MM.1S (cell line): ENCODE measurements at regions not wholly inside any gene's neighbourhood (a gene's known extent, or its start where the extent isn't known, plus 50 kb on each side); places are given as distances from the start of the nearest gene placed in this dataset.

Source experiments
- CTCF ChIP-seq: fragments of 300-600 bp; sonication (generic); IDR thresholded peaks from 2 replicates; pipeline ENCODE4 v1.5.1; 2016; ENCODE audit warnings: antibody characterized with exemption, low read length, mixed read lengths
- EZH2 ChIP-seq: fragments of 300-600 bp; sonication (generic); optimal IDR thresholded peaks from 2 replicates; pipeline ENCODE3; 2017; ENCODE audit warnings: low read depth, mild to moderate bottlenecking, antibody characterized with exemption, low read length, mixed read lengths
- EZH2phosphoT487 ChIP-seq: fragments of 300-600 bp; sonication (generic); IDR thresholded peaks from 2 replicates; pipeline ENCODE4 v1.6.1; 2018; ENCODE audit warnings: antibody characterized with exemption, low read length

- TF ChIP-seq CTCF (no peak), EZH2phosphoT487 (no peak), EZH2 (no peak)
These were observed 53.6 kb upstream of the RORA start for GRCh38 chr15:61282661-61283060.
